HG03060 (cell line): ENCODE measurements at regions not wholly inside any gene's neighbourhood (a gene's known extent, or its start where the extent isn't known, plus 50 kb on each side); places are given as distances from the start of the nearest gene placed in this dataset.
"Not testable (repeated sequence)": the region's sequence is repeated elsewhere in the genome, so short reads cannot be mapped to it uniquely, and the experiment has no call there.

Experiments
- ATAC-seq: cut with Tn5 transposase; IDR thresholded peaks from one replicate; pipeline ENCODE4 v1.9.1; 2021; ENCODE audit warnings: low read depth, moderate number of reproducible peaks; ENCODE audit not compliant: unreplicated experiment

DNA sequence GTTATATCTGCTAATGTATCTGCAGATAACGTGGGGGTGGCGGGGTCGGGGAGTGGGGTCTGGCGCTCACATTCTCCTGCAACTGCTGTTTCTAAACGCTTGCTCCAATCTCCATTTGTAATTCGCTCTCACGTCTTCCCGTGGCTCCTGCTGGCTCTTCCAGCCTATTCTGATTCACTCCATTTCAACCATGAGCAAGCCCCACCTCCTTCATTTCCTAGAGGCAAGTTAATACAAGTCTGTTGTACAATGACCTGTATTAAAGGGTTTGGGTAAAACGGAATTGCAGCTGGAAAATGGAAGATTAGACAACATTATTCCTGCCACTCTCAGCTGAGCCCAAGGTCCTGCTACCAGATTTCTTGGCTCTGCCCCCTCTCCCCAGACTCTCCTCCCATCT lies 132.3 kb downstream of the CSNK2A3 start:
- ATAC-seq: no peak

DNA sequence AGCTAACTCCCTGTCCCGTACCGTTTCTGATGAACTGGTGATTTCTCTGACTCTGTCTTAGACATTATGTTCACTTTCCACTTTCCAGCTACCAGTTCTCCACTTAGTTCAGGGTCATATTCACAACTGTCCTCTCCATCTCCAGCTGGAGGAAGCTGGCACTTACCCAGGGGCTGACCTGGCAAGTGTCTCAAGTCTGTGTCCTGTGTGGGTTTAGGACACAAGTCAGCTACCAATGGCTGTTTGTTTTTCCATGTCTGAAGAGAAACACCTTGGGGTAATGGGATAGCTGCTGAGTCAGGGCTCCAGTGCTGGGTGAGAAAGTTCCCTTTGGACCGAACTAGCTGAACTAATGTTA lies 134.4 kb downstream of the CSNK2A3 start:
- ATAC-seq: no peak

DNA sequence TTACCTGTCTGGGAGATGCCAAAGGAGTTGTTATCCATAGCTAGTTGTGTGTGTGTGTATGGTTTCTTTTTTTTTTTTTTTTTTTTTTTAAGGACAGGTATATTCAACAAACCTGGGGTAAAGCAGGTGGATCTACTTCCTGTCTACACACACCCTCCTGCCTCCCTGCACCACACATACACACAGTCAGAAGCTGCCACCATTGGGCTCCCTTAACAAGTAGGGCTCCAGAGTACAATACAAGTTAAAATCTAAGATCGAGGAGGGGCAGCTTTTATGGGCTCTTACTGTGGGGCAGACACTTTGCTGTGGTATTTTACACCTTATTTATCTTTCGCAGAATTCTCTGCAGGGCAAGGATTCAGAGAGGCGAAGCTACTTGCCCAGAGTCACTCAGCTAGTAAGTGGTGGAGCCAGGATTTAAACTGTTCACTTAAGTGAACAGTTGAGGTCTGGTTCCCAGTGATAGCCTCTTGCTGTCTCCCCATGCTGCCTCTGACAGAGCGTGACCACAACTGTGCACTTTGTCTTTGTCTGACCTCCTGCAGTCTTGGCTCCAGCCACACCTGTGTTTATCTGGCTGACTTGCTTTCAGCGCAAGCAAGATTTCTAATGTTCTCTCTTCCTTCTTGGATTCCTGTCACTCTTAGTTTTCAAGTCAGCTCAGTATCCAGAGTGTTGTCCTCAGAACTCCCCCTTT lies 135.0 kb downstream of the CSNK2A3 start:
- no peak for ATAC-seq

DNA sequence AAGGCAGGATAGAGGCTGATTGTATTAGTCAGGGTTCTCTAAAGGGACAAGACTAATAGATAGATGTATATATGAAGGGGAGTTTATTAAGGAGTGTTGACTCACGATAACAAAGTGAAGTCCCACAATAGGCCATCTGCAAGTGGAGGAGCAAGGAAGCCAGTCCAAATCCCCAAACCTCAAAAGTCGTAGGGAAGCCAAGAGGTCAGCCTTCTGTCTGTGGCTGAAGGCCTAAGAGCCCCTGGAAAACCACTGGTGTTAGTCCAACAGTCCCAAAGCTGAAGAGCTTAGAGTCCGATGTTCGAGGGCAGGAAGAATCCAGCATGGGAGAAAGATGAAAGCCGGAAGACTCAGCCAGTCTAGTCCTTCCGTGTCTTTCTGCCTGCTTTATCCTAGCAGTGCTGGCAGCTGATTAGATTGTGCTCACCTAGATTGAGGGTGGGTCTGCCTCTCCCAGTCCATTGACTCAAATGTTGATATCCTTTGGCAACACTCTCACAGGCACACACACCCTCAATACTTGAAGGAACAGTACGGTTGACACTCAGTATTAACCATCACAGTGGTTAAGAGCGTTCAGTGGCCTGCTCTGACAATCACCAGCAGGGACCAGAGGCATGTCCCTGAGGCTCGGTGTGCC lies 135.6 kb downstream of the CSNK2A3 start:
- ATAC-seq: no peak

DNA sequence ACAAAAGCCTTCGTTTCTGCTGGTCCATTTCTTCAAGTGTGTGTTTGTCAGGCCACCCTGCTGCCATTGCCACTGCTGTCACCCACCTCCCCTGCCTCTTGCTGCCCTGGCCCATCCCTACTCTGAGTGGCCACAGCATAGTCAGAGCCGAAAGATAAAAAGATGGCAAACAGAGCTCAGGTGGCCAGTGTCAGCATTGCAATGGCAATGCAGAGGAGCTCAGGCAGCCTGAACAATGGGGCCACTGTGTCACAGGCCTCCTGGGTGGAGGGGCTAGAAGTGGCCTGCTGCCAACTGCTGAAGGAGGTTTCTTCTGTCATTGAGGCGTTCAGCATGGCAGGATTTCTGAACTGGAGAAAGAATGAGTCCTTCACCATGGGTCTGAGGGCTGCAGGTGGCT lies 137.1 kb downstream of the CSNK2A3 start:
- no peak for ATAC-seq

DNA sequence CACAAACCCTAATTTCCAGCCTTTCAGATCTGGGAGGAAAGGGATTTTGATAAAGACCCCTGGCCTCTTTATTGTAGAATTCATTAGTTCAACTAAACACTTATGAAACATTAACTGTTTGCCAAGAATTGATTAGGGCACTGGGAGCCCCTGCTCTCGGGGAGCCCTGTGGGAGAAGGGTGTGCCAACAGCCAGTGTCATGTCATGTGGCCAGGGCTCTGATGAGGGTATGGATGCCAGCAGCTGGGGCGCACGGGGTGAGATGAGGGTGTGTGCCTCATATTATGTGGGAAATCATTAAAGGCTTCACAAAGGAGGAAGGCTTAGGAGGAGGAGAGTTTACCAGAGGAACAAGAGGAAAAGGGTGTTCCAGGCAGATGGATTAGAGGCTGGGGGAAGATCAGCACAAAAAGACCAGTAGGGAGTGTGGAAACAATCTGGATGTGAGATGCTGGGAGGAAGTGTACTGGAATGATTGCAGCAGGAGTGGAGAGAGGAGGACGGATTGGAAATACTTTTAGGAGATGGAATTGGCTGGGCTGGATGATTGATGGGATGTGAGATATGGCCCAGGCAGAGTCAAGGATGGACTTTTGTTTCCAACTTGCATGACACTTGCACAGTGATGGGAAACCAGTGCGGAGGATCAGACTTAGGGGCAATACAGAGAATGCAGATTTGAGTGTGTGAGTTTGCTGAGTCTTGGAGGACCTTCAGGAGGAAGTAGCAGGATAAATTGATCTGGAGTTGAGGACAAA lies 137.8 kb downstream of the CSNK2A3 start:
- no peak for ATAC-seq

DNA sequence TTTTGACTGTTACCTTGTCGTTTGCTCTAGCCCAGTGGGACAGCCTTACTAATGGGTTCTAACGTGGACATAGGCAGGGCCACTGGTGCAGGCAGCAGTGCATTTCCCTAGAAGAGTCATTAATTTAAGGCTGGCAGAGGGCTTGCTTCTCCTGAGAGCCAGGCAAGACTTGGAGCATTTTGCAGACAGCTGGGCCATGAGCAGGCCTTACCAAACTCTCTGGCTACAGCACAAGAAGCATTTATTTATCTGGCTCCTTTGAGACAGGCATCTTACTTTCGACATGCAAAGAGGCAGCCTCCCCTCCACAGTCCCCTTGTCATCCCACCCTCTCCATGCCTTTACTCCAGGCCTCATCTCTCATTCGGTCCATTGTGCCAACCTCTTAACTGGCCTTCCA lies 139.9 kb downstream of the CSNK2A3 start:
- ATAC-seq: no peak

DNA sequence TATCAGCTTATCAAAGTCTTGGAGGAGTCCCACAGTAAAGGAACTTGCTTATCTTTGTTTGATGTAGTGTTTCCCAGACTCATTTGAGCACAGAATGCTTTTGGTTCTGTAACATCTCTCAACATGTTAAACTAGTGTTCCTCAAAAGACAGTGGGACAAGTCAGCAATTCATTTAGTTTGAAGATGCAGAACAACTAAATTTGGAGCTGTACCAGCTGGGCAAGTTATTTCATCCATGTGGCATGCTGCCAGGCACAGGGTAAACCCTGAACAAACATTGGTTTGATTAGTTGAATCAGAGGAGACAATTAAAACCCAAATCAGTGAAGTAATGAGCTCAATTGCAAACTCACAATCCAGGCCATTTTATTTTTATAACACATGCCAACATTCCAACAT lies 141.2 kb downstream of the CSNK2A3 start:
- ATAC-seq: no peak

DNA sequence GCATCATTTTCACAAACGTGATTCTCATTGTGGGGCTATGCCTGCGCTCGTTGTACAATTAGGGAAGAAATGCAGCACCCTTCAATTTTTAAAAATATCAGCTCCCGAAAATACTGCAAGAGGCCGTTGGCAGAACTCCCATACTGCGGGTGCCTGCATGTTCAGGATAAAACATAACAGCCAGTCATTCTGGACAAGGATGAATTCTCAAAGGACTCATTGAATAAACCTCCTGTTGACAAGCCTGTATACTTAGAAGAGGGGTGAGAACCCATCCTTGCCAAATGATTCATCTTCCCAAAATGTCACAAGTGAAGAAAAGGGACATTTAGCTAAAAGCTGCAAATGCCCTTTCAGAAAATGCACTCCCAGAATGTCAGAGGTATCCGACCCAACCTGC lies 141.9 kb downstream of the CSNK2A3 start:
- no peak for ATAC-seq

DNA sequence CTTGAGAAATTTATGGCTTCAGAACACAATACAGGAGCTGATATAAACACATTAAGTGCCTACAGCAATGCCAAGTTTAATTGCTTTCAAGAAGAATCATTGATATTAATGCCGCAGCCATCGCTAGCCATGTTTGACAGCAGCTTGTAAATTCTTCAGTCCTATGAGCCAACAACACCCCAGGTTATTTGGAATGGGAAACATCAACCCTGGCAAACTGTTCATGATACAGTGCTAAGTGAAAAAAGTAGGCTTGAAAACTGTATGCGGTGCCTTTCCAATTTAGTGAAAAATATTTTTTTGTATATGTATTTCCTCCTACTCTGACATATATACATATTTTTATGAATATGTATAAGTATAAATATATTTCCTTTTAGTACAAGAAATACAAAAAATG lies 142.6 kb downstream of the CSNK2A3 start:
- ATAC-seq: no peak

DNA sequence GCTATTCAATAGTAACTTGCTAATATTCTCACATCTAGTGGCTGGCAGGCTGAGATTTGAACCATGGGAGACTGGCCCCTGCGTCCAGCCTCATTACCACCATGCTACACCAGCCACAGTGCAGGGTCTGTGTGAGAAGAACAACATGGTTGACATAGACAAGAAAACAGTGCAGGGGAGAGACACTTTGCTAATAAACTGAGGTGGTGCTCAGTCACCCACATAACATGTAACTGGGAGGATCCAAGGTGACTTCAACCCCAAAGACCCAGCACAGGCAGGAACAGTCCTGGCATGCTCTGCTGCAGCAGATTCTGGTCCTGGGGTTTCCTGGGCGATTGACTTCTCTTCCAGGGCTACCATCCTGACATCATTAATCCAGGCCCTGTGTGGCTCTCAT lies 143.1 kb downstream of the CSNK2A3 start:
- no peak for ATAC-seq

DNA sequence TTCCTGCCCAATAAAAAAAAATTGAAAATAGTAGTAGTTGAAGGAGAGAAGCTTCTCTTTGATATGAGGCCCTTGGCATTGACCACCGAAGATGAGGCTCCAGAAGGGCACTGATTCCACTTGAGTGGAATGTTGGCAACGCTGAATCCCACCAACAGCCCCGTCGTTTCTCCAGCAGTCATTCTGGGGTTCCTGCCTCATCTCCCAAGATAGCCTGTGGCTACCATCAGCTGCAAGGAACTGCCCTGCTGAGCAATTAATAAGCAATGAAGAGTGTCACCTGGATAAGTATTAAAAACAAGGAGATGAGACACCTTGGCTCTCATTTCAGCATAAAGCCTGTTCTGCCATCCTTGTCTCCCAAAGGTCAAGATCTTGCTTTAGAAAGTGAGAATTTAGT lies 144.1 kb downstream of the CSNK2A3 start:
- no peak for ATAC-seq

DNA sequence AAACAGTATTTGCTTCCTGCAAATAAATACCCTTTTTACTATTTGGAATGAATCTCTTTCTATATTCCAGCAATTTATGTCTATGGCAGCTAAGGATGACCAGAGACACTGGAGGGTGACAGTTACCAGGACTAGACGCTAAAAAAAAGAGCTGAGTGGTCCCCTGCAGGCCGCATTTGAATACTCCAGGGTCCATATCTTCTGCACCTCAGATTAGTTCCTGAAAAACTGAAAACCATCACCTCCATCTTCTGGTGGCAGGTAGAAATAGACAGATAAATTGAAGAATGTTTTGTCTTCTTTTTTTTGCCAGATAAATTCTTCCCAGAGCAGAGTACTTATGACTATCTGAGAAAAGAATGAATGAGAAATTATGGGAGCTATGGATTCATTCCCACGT lies 145.6 kb downstream of the CSNK2A3 start:
- ATAC-seq: no peak

DNA sequence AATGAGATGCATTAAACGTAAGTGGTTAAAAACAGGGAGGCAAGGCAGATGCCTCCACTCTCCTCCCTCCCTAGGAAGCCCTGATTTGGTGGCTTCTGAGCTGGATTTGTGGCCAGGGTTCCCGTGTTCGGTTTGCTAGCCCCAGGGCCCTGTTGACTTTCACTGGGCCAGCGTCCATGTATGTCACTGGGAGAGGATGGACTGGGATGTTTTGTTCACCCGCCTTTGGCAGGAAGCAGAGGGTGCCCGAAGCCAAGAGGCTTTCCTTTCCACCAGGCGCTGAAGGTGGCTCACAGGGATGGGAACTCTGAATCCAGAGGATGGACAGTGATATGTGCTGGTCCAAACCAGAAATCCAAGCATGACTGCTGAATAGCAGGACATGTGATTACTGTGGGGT lies 146.6 kb downstream of the CSNK2A3 start:
- no peak for ATAC-seq

DNA sequence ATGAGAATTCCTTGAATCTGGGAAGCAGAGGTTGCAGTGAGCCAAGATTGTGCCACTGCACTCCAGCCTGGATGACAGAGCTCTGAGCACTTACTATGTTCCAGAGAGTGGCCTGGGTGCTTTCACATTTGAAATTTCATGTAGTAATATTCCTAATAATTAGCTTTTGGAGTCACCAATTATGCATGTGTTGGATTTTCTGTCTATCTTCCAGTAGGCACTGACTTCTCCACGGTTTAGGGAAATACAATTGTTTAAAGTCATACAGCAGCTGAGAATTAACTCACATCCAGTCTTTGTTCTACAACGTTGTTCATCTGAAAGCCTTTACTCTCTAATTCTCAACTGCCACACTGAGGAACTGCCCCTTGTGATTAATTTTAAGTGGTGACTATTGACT lies 150.2 kb downstream of the CSNK2A3 start:
- ATAC-seq: no peak

DNA sequence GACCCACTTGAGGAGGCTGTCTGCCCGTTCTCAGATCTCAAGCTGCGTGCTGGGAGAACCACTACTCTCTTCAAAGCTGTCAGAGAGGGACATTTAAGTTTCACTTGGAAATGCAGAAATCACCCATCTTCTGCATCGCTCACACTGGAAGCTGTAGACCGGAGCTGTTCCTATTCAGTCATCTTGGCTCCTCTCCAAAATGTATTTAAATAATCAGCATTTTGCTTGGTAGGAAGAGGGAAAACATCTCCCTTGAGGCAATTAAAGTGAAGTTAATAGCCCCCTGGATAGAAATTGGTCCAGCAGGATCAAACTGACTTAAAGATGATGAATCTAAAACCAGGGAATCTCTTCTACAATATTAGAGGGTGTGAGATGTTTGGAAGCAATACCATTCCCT lies 151.7 kb downstream of the CSNK2A3 start:
- not testable (repeated sequence) for ATAC-seq

DNA sequence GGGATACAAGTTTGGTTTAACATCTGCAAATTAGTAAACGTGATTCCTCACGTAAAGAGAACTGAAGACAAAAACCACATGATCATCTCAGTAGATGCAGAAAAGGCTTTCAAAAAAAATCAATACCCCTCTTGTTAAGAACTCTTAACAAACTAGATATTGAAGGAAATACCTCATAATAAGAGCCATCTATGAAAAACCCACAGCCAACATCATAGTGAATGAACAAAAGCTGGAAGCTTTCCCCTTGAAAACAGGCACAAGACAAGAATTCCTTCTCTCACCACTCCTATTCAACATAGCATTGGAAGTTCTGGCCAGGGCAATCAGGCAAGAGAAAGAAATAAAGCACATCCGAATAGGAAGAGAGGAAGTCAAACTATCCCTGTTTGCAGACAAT lies 160.5 kb downstream of the CSNK2A3 start:
- ATAC-seq: no peak

DNA sequence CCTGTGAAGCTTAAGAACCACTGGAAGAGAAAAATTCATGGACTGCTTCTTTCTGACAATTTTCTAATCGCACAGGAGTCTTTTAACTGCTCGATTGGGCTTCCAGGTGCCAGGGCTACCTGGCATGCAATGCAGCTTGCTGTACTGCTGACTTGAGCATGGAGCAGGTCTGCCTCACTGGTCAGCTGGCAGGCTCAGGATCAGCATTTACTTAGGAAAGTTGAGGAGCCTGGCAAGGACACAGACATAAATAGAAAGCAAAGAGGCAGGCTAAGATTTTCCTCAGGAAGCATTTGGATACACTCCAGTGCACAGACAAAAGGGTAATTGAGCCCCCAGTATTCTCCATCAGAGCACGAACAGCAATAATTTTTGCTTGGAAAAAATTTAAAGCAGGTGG lies 163.5 kb downstream of the CSNK2A3 start:
- ATAC-seq: no peak

DNA sequence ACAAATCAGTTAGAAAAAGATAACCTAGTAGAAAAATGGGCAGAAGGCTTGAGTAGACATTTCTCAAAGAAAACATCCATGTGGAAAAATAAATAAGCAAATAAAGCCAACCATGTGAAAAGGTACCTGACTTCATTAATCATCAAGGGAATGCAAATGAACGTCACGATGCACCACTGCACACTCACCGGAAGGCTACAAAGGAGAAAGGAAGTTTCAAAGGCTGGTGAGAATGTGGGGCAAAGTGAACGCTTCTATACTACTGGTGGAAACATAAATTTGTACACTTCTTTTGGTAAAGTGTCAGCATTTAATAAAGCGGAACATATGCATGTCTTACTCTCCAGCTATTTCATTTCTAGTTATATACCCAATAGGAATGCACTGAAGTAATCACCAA lies 166.8 kb downstream of the CSNK2A3 start:
- ATAC-seq: no peak

DNA sequence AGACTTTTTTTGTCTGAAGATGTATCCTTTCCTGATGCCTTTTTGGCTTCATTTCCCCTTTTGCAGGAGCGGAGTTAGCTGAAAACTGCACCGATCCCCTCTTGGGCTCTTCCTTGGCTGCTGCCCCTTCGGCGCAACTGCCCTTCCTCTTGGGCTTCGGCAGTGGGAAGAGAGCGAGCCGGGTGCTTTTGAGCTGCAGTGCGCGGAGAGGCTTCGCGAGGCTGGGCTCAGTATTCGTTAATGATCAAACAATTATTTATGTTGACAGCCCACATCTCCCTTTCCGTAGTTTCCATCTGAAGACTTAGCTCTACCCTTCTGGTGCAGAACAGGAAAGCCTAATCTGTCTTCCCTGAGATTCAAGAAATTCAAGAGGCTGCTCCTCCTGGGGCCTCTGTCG lies 170.8 kb downstream of the CSNK2A3 start:
- ATAC-seq: no peak

DNA sequence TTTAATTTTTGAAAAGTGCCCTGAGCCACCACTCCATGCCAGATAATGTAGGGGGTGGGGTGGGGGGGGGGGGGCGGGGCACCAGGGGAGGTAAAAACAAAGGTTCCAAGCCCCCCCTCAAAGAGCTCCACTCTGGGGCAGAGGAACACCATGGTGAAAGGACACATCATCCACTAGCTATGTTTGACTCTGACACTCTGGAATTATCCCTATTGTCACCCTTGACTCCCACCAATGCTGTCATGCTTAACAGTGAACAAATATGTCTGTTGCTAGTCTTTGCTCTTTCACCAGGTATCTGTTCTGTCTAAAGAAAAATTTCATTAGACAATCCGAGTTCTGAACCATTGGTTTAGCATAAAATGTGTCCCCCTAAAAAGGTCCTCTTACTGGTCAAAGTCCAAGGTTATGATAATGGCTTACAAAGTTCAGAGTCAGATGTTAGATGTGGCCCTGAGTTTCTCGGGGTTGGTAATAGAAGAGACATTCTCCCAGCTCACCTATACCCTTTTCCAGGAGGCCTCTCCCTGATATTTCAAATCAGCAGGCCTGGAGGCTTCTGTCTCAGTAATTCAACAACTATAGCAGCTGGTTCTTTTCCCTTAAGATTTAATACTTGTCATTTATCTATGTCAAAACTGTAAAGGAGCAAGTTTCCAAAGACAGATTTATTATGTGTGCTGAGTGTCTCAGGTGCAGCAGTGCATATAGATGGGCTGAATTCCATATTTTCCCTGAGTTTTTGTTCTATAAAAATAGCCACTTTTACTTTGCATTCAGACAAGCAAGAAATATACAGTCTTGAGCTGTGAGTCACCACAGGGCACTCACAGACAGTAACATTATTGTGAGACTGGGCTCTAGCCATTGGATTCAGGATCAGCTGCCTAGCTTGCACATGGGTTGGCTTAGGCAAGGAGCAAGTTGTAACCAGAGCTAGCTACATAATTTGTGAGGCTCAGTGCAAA lies 174.1 kb downstream of the CSNK2A3 start:
- ATAC-seq: no peak
